ENCODE measurements at regions not wholly inside any gene's neighbourhood (a gene's known extent, or its start where the extent isn't known, plus 50 kb on each side); places are given as distances from the start of the nearest gene placed in this dataset.

DNA sequence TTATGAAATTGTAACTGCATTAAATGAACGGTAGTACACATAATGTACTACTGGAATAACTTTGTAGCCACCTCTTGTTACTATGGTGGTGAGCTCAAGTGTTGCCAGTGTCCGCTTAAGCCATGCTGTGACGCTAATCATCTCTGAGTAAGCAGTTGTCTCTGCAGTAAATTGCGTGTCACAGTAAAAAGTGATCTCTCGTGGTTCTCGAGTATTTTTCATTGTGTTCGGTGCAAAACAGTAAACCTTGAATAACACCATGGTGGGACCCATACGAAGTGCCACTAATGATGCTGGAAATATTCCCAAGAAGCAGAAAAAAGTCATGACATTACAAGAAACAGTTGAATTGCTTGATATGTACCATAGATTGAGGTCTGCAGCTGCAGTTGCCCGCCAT lies 524.8 kb downstream of the SOX5 start:
- Histone ChIP-seq H3K4me1 (ENCODE audit: control insufficient read depth, insufficient read depth, low read length) (no peaks in the 10 kb centered on the region), H3K36me3 (ENCODE audit: control insufficient read depth in 2 of 2, insufficient read depth in 2 of 2, low read length in 1 of 2) (no peaks in the 10 kb centered on the region), H3K9me3 (replicated peaks; ENCODE audit: control insufficient read depth, insufficient read depth, low read length) (no peaks in the 10 kb centered on the region), H4K20me1 (ENCODE audit: control insufficient read depth, insufficient read depth) (no peaks in the 10 kb centered on the region), H3K4me3 (no peak overlapping the region), H2AFZ (ENCODE audit: control insufficient read depth, low read depth, low read length) (no peak overlapping the region), H3K27me3 (replicated peaks in 1 of 2; ENCODE audit: control insufficient read depth in 2 of 2, insufficient read depth in 2 of 2, low read length in 1 of 2) (no peaks in the 10 kb centered on the region), H3K79me2 (ENCODE audit: control insufficient read depth, insufficient read depth, low read length) (no peaks in the 10 kb centered on the region), H3K27ac (ENCODE audit: control insufficient read depth, insufficient read depth) (no peak overlapping the region), H3K4me2 (ENCODE audit: control insufficient read depth, insufficient read depth) (no peak overlapping the region), H3K9ac (ENCODE audit: control insufficient read depth, insufficient read depth, low read length) (no peak overlapping the region)
- ChIA-PET POLR2A (interaction anchor here (0.6 kb wide), 1 partner anchor 217 kb away, joined by 5 read pairs; no protein-coding TSS in a partner anchor), SMC1A (ENCODE audit: uncharacterized antibody, unreplicated experiment) (no interaction called here), RAD21 (ENCODE audit: unreplicated experiment) (no interaction called here), CTCF (no interaction called here)
- FAIRE-seq (no peak), DNase-seq (ENCODE audit: low read depth, low spot score) (no peak), ATAC-seq (no peak)
- intact Hi-C loops (cut with micrococcal nuclease; ENCODE audit: unreplicated experiment) = no loop called here
- no peak for TF ChIP-seq NBN (IDR thresholded peaks at IDR 0.05)
- TF ChIP-seq ETV6 (conservative IDR thresholded peaks at IDR 0.05 in 1 of 2, IDR thresholded peaks at IDR 0.05 in 1 of 2; ENCODE audit: borderline replicate concordance in 1 of 2, low read depth in 1 of 2) = no peak
- TF ChIP-seq, protein P1, sequence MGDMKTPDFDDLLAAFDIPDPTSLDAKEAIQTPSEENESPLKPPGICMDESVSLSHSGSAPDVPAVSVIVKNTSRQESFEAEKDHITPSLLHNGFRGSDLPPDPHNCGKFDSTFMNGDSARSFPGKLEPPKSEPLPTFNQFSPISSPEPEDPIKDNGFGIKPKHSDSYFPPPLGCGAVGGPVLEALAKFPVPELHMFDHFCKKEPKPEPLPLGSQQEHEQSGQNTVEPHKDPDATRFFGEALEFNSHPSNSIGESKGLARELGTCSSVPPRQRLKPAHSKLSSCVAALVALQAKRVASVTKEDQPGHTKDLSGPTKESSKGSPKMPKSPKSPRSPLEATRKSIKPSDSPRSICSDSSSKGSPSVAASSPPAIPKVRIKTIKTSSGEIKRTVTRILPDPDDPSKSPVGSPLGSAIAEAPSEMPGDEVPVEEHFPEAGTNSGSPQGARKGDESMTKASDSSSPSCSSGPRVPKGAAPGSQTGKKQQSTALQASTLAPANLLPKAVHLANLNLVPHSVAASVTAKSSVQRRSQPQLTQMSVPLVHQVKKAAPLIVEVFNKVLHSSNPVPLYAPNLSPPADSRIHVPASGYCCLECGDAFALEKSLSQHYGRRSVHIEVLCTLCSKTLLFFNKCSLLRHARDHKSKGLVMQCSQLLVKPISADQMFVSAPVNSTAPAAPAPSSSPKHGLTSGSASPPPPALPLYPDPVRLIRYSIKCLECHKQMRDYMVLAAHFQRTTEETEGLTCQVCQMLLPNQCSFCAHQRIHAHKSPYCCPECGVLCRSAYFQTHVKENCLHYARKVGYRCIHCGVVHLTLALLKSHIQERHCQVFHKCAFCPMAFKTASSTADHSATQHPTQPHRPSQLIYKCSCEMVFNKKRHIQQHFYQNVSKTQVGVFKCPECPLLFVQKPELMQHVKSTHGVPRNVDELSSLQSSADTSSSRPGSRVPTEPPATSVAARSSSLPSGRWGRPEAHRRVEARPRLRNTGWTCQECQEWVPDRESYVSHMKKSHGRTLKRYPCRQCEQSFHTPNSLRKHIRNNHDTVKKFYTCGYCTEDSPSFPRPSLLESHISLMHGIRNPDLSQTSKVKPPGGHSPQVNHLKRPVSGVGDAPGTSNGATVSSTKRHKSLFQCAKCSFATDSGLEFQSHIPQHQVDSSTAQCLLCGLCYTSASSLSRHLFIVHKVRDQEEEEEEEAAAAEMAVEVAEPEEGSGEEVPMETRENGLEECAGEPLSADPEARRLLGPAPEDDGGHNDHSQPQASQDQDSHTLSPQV (IDR thresholded peaks at IDR 0.05) = no peak
- TF ChIP-seq TAF1 (IDR thresholded peaks at IDR 0.05; ENCODE audit: borderline replicate concordance, low read depth, low read length) = no peak
- TF ChIP-seq ZNF207 (IDR thresholded peaks at IDR 0.05; ENCODE audit: borderline replicate concordance) = no peak
- no peak for TF ChIP-seq ZNF622 (IDR thresholded peaks at IDR 0.05)
- TF ChIP-seq ESRRA (IDR thresholded peaks at IDR 0.05; ENCODE audit: low read length) = no peak
- no peak for TF ChIP-seq SMAD1 (IDR thresholded peaks at IDR 0.05; ENCODE audit: low read depth, partially characterized antibody)
- TF ChIP-seq TCF3 (IDR thresholded peaks at IDR 0.05; ENCODE audit: borderline replicate concordance, insufficient read depth, low read depth, low read length) = no peak
- no peak for TF ChIP-seq KAT2A (conservative IDR thresholded peaks at IDR 0.05; ENCODE audit: control insufficient read depth, low read depth, low read length)
- TF ChIP-seq GABPA (IDR thresholded peaks at IDR 0.05; ENCODE audit: low read depth) = no peak
- no peak for TF ChIP-seq MYC (IDR thresholded peaks at IDR 0.05; ENCODE audit: insufficient read depth, insufficient read length, insufficient replicate concordance, low read length, severe bottlenecking)
- no TSS peak for BruUV-seq (replicated peaks)
- in situ Hi-C loops (cut with MboI) = no loop called here
- 25% methylated on average over 9 of the region's 9 CpGs for WGBS (ENCODE audit: insufficient coverage, insufficient replicate concordance, low lambda C conversion rate, missing lambda C conversion rate)
